ENCODE measurements at regions not wholly inside any gene's neighbourhood (a gene's known extent, or its start where the extent isn't known, plus 50 kb on each side); places are given as distances from the start of the nearest gene placed in this dataset.

DNA sequence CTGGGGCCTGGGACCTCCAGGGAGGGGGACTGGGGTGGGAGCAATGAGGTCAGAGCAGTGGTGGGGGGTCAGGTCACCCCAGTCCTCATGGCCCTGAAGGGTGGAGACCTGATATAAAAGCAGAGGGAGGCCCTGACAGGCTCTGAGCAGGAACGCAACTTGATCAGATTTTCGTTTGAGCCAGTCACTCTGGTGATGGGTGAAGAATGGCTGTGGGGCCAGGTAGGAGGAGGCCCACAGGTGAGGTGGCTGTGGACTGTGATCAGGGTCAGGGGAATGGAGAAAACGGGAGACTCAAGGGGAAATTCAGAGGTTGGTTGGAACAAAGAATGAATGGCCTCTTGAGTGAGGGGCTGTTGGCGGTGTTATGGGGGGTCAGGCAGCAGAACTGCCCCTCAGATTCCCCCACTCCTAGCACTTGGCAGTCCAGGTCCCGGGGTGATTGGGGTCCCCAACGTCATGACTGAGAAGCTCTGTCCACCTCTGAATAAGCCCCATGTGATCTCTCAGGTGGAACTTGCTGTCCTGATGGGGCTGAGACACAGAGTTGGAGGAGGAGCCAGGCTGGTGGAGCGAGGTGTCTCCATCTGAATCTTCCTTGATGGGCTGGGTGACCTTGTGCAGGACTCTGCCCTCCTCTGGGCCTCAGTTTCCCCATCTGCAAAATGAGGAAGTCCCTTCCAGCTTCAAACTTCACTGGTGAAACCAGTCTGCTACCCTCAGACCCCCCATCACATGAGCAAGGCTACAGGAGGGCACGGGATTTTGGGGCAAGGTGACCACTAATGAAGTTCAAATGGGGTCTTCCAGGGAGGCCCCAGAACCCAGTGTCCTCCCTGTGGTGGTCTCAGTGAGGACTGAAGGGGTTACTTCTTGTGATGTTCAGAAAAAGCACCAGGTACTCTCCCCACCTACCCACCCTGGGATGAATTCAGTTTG is 683.0 kb downstream of the MATN1 start:
- TF ChIP-seq, protein P1, sequence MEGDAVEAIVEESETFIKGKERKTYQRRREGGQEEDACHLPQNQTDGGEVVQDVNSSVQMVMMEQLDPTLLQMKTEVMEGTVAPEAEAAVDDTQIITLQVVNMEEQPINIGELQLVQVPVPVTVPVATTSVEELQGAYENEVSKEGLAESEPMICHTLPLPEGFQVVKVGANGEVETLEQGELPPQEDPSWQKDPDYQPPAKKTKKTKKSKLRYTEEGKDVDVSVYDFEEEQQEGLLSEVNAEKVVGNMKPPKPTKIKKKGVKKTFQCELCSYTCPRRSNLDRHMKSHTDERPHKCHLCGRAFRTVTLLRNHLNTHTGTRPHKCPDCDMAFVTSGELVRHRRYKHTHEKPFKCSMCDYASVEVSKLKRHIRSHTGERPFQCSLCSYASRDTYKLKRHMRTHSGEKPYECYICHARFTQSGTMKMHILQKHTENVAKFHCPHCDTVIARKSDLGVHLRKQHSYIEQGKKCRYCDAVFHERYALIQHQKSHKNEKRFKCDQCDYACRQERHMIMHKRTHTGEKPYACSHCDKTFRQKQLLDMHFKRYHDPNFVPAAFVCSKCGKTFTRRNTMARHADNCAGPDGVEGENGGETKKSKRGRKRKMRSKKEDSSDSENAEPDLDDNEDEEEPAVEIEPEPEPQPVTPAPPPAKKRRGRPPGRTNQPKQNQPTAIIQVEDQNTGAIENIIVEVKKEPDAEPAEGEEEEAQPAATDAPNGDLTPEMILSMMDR (IDR thresholded peaks at IDR 0.05; ENCODE audit: low read depth, low read length, poor library complexity, severe bottlenecking), result no peak
- no peak for TF ChIP-seq EZH2phosphoT487 (IDR thresholded peaks at IDR 0.05; ENCODE audit: borderline replicate concordance, low read length)
